GM12892 (cell line): ENCODE measurements at regions not wholly inside any gene's neighbourhood (a gene's known extent, or its start where the extent isn't known, plus 50 kb on each side); places are given as distances from the start of the nearest gene placed in this dataset.
"Not testable (repeated sequence)": the region's sequence is repeated elsewhere in the genome, so short reads cannot be mapped to it uniquely, and the experiment has no call there.

Source experiments
- DNase-seq: peaks from one replicate; pipeline ENCODE4 v3.0.0; 2011; ENCODE audit not compliant: insufficient read length
- FAIRE-seq: peaks from 2 replicates; lab custom pipeline; 2011; peaks lifted over from hg19 to GRCh38; lab: Jason Lieb, UNC
- POLR2A ChIP-seq: IDR thresholded peaks from 2 replicates; pipeline ENCODE4 v1.6.1; 2011; ENCODE audit warnings: low read depth, low read length, control low read depth
- POLR2AphosphoS5 ChIP-seq: IDR thresholded peaks from 2 replicates; pipeline ENCODE4 v1.6.1; 2011; ENCODE audit warnings: low read depth, low read length, control low read depth
- TAF1 ChIP-seq: IDR thresholded peaks from 2 replicates; pipeline ENCODE4 v1.6.1; 2011; ENCODE audit warnings: low read depth, mild to moderate bottlenecking, control low read depth, low read length, borderline replicate concordance

GRCh38 chrX:119296973-119297372, 60.9 kb downstream of the PGRMC1 start:
- DNase-seq, FAIRE-seq: not testable (repeated sequence)

- not testable (repeated sequence) for FAIRE-seq, DNase-seq
Observed at GRCh38 chrX:119299812-119300211, 63.7 kb downstream of the PGRMC1 start.

GRCh38 chrX:119303137-119303536, 67.1 kb downstream of the PGRMC1 start:
- TF ChIP-seq TAF1, result no peak
- no peak for TF ChIP-seq POLR2A
- no peak for TF ChIP-seq POLR2AphosphoS5
- FAIRE-seq, result no peak

GRCh38 chrX:119325456-119325855, 73.7 kb upstream of the SLC25A43 start:
- FAIRE-seq, result peak; percentile 48
- TF ChIP-seq TAF1, result no peak
- no peak for TF ChIP-seq POLR2AphosphoS5
- no peak for TF ChIP-seq POLR2A
- DNase-seq, result no peak

More at GRCh38 chrX:119303137-119303536, 67.1 kb downstream of the PGRMC1 start:
- DNase-seq, result no peak

DNA sequence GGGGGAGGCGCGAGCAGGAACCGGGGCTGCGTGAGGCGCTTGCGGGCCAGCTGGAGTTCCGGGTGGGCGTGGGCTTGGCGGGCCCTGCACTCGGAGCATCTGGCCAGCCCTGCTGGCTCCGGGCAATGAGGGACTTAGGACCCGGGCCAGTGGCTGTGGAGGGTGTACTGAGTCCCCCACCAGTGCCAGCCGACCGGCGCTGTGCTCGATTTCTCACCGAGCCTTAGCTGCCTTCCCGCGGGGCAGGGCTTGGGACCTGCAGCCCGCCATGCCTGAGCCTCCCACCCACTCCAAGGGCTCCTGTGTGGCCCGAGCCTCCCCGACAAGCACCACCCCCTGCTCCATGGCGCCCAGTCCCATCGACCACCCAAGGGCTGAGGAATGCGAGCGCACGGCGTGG, 67.3 kb upstream of the SLC25A43 start:
- not testable (repeated sequence) for DNase-seq, FAIRE-seq

- DNase-seq, FAIRE-seq: not testable (repeated sequence)
Observed at GRCh38 chrX:119332855-119333720, 66.0 kb upstream of the SLC25A43 start.

- not testable (repeated sequence) for DNase-seq, FAIRE-seq
Observed at GRCh38 chrX:119333721-119334032, 65.5 kb upstream of the SLC25A43 start.

- not testable (repeated sequence) for DNase-seq, FAIRE-seq
Observed at GRCh38 chrX:119334468-119335050, 64.6 kb upstream of the SLC25A43 start.

- no peak for TF ChIP-seq TAF1
- TF ChIP-seq POLR2AphosphoS5, result no peak
- TF ChIP-seq POLR2A, result no peak
- DNase-seq, result no peak
- FAIRE-seq, result no peak
Observed at GRCh38 chrX:119337201-119337600, 61.9 kb upstream of the SLC25A43 start.

DNA sequence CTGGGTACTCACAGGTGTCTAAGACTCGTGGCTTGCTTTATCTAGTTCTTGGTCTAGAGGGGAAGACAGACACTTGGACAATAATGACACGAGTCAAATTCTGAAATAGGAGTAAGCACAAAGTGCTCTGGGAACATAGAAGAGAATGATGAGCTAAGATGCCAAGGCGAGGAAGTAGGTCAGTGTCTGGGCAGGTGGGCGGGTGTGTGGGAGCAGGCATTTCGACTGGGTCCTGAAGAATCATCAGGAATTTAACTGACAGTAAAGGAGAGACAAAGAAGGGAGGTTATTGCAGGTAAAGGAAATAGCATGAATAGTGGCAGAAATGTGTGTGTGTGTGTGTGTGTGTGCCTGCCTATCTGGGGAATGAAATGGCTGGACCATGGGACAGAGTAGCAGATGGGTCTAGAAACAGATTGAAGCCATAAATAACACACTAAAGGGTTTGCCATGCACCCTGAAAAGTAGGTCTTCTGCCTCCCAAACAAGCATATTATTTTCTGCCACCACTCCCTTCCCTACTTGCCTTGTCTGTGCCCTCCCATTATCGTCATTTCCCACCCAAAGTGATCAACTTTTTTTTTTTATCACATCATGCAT, 58.4 kb upstream of the SLC25A43 start:
- no peak for FAIRE-seq
- no peak for TF ChIP-seq POLR2A
- no peak for TF ChIP-seq POLR2AphosphoS5
- TF ChIP-seq TAF1, result no peak
- DNase-seq, result no peak

- FAIRE-seq, result no peak
- TF ChIP-seq POLR2AphosphoS5 (no peak), POLR2A (no peak), TAF1 (no peak)
Observed at GRCh38 chrX:119343856-119344255, 55.3 kb upstream of the SLC25A43 start.

More at GRCh38 chrX:119343856-119344255, 55.3 kb upstream of the SLC25A43 start:
- no peak for DNase-seq
